Peyer's patch (tissue), 4 donors: ENCODE measurements at regions not wholly inside any gene's neighbourhood (a gene's known extent, or its start where the extent isn't known, plus 50 kb on each side); places are given as distances from the start of the nearest gene placed in this dataset.

ENCODE experiments used
- DNase-seq, 3 donors: peaks; one replicate each; pipeline ENCODE4 v3.0.0-alpha.2; 2017 to 2019
- H3K27ac ChIP-seq, 4 donors: fragments of 200-600 bp; sonication (generic); one replicate each; pipeline ENCODE4 v1.5.1; 2016 to 2019
- H3K27me3 ChIP-seq, 2 donors: fragments of 200-600 bp; sonication (generic); one replicate each; pipeline ENCODE4 v1.5.1; 2019
- H3K36me3 ChIP-seq, 3 donors: fragments of 200-600 bp; sonication (generic); one replicate each; pipeline ENCODE4 v1.5.1; 2016 to 2019
- H3K4me1 ChIP-seq, 4 donors: fragments of 200-600 bp; sonication (generic); one replicate each; pipeline ENCODE4 v1.5.1; 2016 to 2019
- H3K4me3 ChIP-seq, 4 donors: fragments of 200-600 bp; sonication (generic); 1 replicate in 3 of 4; 2 replicates in 1 of 4; pipeline ENCODE4 v1.5.1; 2016 to 2019; ENCODE audit warnings: mild to moderate bottlenecking in 1 of 4
- H3K9me3 ChIP-seq, 4 donors: fragments of 200-600 bp; sonication (generic); one replicate each; pipeline ENCODE4 v1.5.1; 2016 to 2019; ENCODE audit warnings: mild to moderate bottlenecking in 1 of 4
- POLR2A ChIP-seq, 2 donors: fragments of 450-650 bp; IDR thresholded peaks; one replicate each; pipeline ENCODE4 v1.5.1; 2017; ENCODE audit warnings: antibody characterized with exemption in 2 of 2, mild to moderate bottlenecking in 2 of 2, moderate library complexity in 2 of 2
- TF ChIP-seq, protein P1 (sequence below), 6 experiments: fragments of 450-650 bp in 4 of 6; fragments of 200-600 bp in 2 of 6; sonication (generic) in 1 of 6; IDR thresholded peaks; one replicate each; pipeline ENCODE4 v1.5.1; 2017 to 2019; ENCODE audit warnings: antibody characterized with exemption in 6 of 6, mild to moderate bottlenecking in 3 of 6, moderate library complexity in 1 of 6

DNA sequence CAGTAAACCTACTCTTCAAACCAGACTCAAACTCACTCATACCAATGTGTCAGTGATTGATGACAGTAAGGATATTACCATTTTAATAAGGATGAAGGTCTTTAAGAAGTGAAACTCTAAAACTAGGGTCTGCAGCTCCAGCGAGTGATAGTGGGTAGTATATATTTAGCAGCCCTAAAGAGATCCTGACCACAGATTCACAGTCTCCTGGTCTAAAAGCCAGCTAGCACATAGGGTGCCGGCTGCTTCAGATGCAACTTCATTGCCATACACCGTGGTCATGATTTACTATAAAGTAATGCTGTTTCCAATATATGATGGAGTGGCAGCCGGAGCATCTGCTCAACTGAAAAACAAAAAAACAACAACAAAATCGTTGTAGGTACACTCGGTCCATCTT, 99.6 kb upstream of the MDM1 start:
- Histone ChIP-seq H3K4me3 (no peak overlapping the region), H3K36me3 (no peaks in the 10 kb centered on the region), H3K27ac (no peak overlapping the region), H3K27me3 (no peaks in the 10 kb centered on the region), H3K4me1 (peaks cover 0 to 14% (median 0%) of the 10 kb centered on the region in 4 donors), H3K9me3 (no peaks in the 10 kb centered on the region)
- DNase-seq: no peak
- TF ChIP-seq POLR2A (IDR thresholded peaks at IDR 0.05): no peak
- TF ChIP-seq, protein P1, sequence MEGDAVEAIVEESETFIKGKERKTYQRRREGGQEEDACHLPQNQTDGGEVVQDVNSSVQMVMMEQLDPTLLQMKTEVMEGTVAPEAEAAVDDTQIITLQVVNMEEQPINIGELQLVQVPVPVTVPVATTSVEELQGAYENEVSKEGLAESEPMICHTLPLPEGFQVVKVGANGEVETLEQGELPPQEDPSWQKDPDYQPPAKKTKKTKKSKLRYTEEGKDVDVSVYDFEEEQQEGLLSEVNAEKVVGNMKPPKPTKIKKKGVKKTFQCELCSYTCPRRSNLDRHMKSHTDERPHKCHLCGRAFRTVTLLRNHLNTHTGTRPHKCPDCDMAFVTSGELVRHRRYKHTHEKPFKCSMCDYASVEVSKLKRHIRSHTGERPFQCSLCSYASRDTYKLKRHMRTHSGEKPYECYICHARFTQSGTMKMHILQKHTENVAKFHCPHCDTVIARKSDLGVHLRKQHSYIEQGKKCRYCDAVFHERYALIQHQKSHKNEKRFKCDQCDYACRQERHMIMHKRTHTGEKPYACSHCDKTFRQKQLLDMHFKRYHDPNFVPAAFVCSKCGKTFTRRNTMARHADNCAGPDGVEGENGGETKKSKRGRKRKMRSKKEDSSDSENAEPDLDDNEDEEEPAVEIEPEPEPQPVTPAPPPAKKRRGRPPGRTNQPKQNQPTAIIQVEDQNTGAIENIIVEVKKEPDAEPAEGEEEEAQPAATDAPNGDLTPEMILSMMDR (IDR thresholded peaks at IDR 0.05): no peak

DNA sequence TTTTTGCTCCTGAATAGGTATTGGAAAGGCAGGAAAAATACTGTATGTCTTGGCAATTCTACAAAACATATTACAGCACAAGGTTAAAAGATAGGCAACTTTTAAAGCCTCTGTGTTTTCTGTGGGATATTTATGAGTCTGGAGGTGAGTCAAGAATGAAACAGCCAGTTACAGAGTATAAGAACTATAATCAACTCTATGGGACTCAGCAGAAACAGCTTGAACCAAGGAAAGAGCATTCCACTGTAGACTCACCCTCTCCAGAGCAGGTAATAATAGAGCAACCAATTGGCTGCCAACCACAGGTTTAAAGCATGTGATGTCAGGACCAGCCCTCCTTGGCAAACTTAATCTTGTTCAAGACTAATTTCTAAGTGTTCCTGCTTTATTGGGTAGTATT, 100.5 kb upstream of the MDM1 start:
- no peaks in the 10 kb centered on the region for H3K9me3 ChIP-seq
- no peak overlapping the region for H3K27ac ChIP-seq
- DNase-seq: no peak
- H3K4me3 ChIP-seq: no peak overlapping the region
- TF ChIP-seq, protein P1 (IDR thresholded peaks at IDR 0.05): no peak
- TF ChIP-seq POLR2A (IDR thresholded peaks at IDR 0.05): no peak
- H3K4me1 ChIP-seq: peaks cover 0 to 14% (median 0%) of the 10 kb centered on the region in 4 donors
- H3K27me3 ChIP-seq: no peaks in the 10 kb centered on the region
- no peaks in the 10 kb centered on the region for H3K36me3 ChIP-seq

DNA sequence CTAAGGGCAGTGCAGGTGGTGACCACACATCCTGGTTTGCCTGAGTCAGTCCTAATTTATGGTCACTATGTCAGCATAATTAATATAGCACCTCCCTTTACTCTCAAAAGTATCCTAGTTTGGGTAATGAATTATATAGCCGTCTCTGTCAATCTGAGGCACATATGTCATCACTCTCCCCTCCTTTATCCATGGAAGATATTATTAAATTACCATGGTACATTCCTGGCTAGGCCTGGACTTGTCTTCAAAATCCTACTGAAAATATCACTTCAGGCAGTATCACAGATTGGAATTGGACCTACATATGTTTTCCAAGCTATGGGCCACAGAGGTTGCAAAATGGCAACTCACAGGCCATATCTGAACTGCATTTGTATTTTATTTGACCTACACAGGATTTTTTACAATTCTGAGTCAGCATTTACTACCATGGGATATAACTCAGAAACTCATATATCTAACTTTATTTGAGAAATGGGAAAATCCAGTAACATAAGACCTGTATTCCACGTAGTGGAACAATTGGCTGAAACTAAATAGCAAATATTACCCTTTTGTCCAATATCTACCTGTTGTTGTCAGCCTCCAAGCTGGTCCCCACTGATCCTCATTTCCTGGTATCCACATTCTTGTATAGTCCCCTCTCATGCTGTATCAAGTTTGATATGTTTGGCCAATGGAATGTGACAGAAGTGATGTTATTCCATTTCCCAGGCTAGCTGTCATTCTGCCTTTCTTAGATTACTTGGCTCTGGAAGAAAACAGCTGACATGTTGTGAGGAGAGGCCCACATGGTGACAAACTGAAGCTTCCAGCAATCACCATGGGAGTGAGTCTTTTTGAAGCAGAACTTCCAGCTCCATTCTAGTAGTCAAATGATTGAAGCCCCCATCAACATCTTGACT, 102.5 kb upstream of the MDM1 start:
- H3K27ac ChIP-seq: no peak overlapping the region
- no peaks in the 10 kb centered on the region for H3K27me3 ChIP-seq
- no peaks in the 10 kb centered on the region for H3K36me3 ChIP-seq
- no peak for DNase-seq
- H3K4me1 ChIP-seq: peaks cover 0 to 2% (median 0%) of the 10 kb centered on the region in 4 donors
- TF ChIP-seq POLR2A (IDR thresholded peaks at IDR 0.05): no peak
- TF ChIP-seq, protein P1 (IDR thresholded peaks at IDR 0.05): no peak
- H3K4me3 ChIP-seq: no peak overlapping the region
- H3K9me3 ChIP-seq: no peaks in the 10 kb centered on the region

DNA sequence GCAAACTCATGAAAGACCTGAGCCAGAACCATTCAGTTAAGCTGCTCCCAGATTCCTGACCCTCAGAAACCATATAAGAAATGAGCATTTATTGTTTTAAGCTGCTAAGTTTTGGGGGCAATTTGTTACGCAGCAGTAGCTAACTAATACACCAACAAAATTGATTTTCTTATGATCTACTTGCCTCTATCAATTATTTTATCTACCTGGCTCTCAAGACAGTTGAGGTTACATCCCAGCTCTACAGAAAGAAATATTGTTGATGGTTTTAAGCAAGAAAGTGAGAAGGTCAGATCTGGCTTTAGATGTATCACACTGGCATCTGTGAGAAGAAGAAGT, 103.1 kb upstream of the MDM1 start:
- Histone ChIP-seq H3K4me3 (no peak overlapping the region), H3K36me3 (no peaks in the 10 kb centered on the region), H3K27ac (no peak overlapping the region), H3K9me3 (no peaks in the 10 kb centered on the region), H3K4me1 (no peaks in the 10 kb centered on the region), H3K27me3 (no peaks in the 10 kb centered on the region)
- TF ChIP-seq, protein P1 (IDR thresholded peaks at IDR 0.05): no peak
- no peak for TF ChIP-seq POLR2A (IDR thresholded peaks at IDR 0.05)
- no peak for DNase-seq

DNA sequence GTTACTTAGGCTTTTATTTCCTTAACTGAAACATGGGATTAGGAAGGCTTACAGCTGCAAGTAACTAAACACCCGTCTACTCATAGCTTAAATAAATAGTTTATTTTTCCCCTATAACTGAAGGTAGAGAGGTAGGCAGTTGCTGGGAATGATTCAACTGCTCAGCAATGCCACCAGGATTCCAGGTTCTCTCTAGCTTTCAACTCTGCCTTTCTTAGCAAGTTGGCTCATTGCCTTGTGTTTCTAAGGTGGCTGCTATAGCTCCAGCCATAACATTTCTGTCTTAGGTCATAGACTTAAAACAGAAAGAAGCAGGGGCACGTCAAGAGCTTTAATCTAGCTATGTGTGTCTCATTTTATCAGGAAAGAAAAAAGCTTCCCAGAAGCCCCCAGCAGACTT, 103.7 kb upstream of the MDM1 start:
- DNase-seq: no peak
- Histone ChIP-seq H3K4me1 (no peaks in the 10 kb centered on the region), H3K9me3 (no peaks in the 10 kb centered on the region), H3K27ac (no peak overlapping the region), H3K36me3 (no peaks in the 10 kb centered on the region), H3K27me3 (no peaks in the 10 kb centered on the region), H3K4me3 (no peak overlapping the region)
- TF ChIP-seq, protein P1 (IDR thresholded peaks at IDR 0.05): no peak
